Neuronal stem cell (in vitro differentiated cells): ENCODE measurements at regions not wholly inside any gene's neighbourhood (a gene's known extent, or its start where the extent isn't known, plus 50 kb on each side); places are given as distances from the start of the nearest gene placed in this dataset.
A peak's percentile ranks its signal among the peaks of the same experiment; 100 is the strongest.

Experiments
- DNase-seq: peaks from one replicate; pipeline ENCODE4 v3.0.0-alpha.2; 2013; ENCODE audit warnings: low spot score
- H2AFZ ChIP-seq: one replicate; pipeline ENCODE4 v1.6.1; 2013; ENCODE audit warnings: mild to moderate bottlenecking, low read length, inconsistent platforms
- H2AK5ac ChIP-seq: 2 replicates; pipeline ENCODE4 v1.6.1; 2013; ENCODE audit warnings: low read depth, mild to moderate bottlenecking, inconsistent platforms, low read length, moderate library complexity, mixed read lengths
- H2BK120ac ChIP-seq: 2 replicates; pipeline ENCODE4 v1.6.1; 2013; ENCODE audit warnings: low read depth, mild to moderate bottlenecking, inconsistent platforms, low read length, moderate library complexity, mixed read lengths
- H2BK12ac ChIP-seq: one replicate; pipeline ENCODE4 v1.6.1; 2013; ENCODE audit warnings: low read length, inconsistent platforms
- H2BK15ac ChIP-seq: 2 replicates; pipeline ENCODE4 v1.6.1; 2013; ENCODE audit warnings: mild to moderate bottlenecking, low read length, inconsistent platforms, mixed read lengths
- H2BK5ac ChIP-seq: one replicate; pipeline ENCODE4 v1.6.1; 2013; ENCODE audit warnings: inconsistent platforms, mild to moderate bottlenecking, low read length, moderate library complexity
- H3K14ac ChIP-seq: one replicate; pipeline ENCODE4 v1.6.1; 2013; ENCODE audit warnings: low read length, inconsistent platforms
- H3K18ac ChIP-seq: 2 replicates; pipeline ENCODE4 v1.6.1; 2013; ENCODE audit warnings: low read length, inconsistent platforms
- H3K23ac ChIP-seq: 2 replicates; pipeline ENCODE4 v1.6.1; 2013; ENCODE audit warnings: low read depth, mild to moderate bottlenecking, mixed read lengths, low read length, inconsistent platforms; ENCODE audit not compliant: poor library complexity
- H3K27ac ChIP-seq: replicated peaks from 3 replicates; pipeline ENCODE4 v1.5.1; 2013; ENCODE audit warnings: low read length, inconsistent platforms
- H3K27me3 ChIP-seq, 3 experiments: 2 replicates each; pipeline ENCODE4 v1.6.1; 2013; ENCODE audit warnings: low read length in 3 of 3, mild to moderate bottlenecking in 2 of 3, inconsistent platforms in 1 of 3, low read depth in 1 of 3, mixed read lengths in 1 of 3, moderate library complexity in 1 of 3; ENCODE audit not compliant: control insufficient read depth in 3 of 3, insufficient read depth in 3 of 3
- H3K36me3 ChIP-seq, 2 donors: replicated peaks in 1 of 2; 2 replicates each; pipeline ENCODE4 v1.6.1; 2013; ENCODE audit warnings: low read length in 2 of 2; ENCODE audit not compliant: control insufficient read depth in 2 of 2, insufficient read depth in 2 of 2
- H3K4ac ChIP-seq: 2 replicates; pipeline ENCODE4 v1.6.1; 2013; ENCODE audit warnings: inconsistent platforms, mild to moderate bottlenecking, low read length, moderate library complexity
- H3K4me1 ChIP-seq, 2 donors: 1 replicate in 1 of 2; 2 replicates in 1 of 2; pipeline ENCODE4 v1.6.1; 2013; ENCODE audit warnings: low read length in 2 of 2, low read depth in 1 of 2; ENCODE audit not compliant: control insufficient read depth in 2 of 2, insufficient read depth in 1 of 2
- H3K4me2 ChIP-seq: one replicate; pipeline ENCODE4 v1.6.1; 2013; ENCODE audit warnings: mild to moderate bottlenecking, low read length, inconsistent platforms; ENCODE audit not compliant: insufficient read depth, poor library complexity, severe bottlenecking
- H3K4me3 ChIP-seq, 2 donors: 2 replicates each; pipeline ENCODE4 v1.5.1; 2013; ENCODE audit warnings: low read length in 2 of 2, mild to moderate bottlenecking in 2 of 2, inconsistent platforms in 1 of 2, moderate library complexity in 1 of 2
- H3K79me1 ChIP-seq: one replicate; pipeline ENCODE4 v1.6.1; 2013; ENCODE audit warnings: low read depth, mild to moderate bottlenecking, inconsistent platforms, low read length, moderate library complexity
- H3K9ac ChIP-seq: one replicate; pipeline ENCODE4 v1.6.1; 2013; ENCODE audit warnings: mild to moderate bottlenecking, low read depth, low read length, inconsistent platforms; ENCODE audit not compliant: poor library complexity
- H3K9me3 ChIP-seq, 2 donors: replicated peaks in 1 of 2; 2 replicates each; pipeline versions ENCODE3 to v1.6.1; 2013; ENCODE audit warnings: low read length in 2 of 2, mild to moderate bottlenecking in 2 of 2, inconsistent platforms in 1 of 2, low read depth in 1 of 2, mixed read lengths in 1 of 2, moderate library complexity in 1 of 2; ENCODE audit not compliant: control insufficient read depth in 2 of 2, insufficient read depth in 1 of 2
- H4K8ac ChIP-seq: one replicate; pipeline ENCODE4 v1.6.1; 2013; ENCODE audit warnings: low read depth, mild to moderate bottlenecking, inconsistent platforms, low read length, moderate library complexity
- H4K91ac ChIP-seq: one replicate; pipeline ENCODE4 v1.6.1; 2013; ENCODE audit warnings: low read length, low read depth, mild to moderate bottlenecking, inconsistent platforms; ENCODE audit not compliant: poor library complexity
- WGBS, 2 donors: extraction: QIAGEN DNeasy Blood & Tissue Kit; methylation state at CpG; one replicate each; pipeline ENCODE4 v1.1.7; 2013; ENCODE audit warnings: missing lambda C conversion rate in 2 of 2, mixed read lengths in 1 of 2; ENCODE audit not compliant: insufficient read length in 2 of 2, insufficient replicate concordance in 1 of 2; ENCODE audit errors: extremely low coverage in 2 of 2; 5-methylcytosine and 5-hydroxymethylcytosine counted together

DNA sequence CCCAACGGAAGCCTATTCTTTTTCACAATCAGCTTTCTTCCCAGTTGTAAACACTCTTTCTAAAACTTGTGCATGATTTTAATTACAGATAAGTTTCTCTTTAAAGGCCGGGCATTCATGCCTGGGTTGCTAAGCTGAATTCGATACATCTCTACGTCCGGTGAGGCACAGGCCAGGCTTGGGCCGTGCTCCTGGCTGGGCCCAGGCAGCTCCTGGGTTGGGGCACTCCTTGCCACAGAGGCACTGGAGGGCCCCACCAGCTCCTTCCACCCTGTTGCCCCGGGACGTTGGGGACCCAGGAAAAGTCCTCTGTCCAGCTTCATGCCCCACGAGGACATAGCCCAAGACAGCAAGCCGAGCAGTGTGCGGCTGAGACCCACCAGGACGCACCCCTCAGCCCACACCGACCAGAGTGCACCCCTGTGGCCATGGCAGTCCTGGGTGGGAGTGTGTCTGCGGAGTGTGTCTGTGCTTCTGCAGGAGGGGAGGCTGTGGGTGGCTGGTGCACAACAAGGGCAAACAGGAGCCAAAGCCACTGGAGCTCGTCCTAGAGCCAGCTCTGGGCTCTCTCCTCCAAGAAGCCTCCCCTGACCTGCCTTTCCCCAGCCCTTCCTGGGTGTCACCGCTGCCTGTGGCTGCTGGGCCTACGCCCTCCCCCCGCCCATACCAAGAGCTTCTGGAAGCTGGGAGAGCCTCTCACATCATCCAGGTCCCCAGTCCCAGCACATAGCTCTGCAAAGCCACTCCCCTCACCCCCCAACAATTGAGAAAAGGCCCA is 128.0 kb upstream of the NKX1-1 start:
- H3K27me3 ChIP-seq: peaks cover 0 to 30% (median 4%) of the 10 kb centered on the region in 3 experiments
- H2BK12ac ChIP-seq: peak overlapping the region; percentile 82
- WGBS, 2 donors: no CpG with 5 or more reads among the region's 18 CpGs
- H4K91ac ChIP-seq: no peak overlapping the region
- DNase-seq: no peak
- peak overlapping the region; percentile 22 for H2BK5ac ChIP-seq
- H3K4me1 ChIP-seq: peaks cover 0 to 4% of the 10 kb centered on the region in 2 donors
- no peak overlapping the region for H2AFZ ChIP-seq
- H3K79me1 ChIP-seq: no peaks in the 10 kb centered on the region
- peak overlapping the region; percentile 63 for H3K9ac ChIP-seq
- peak overlapping the region; percentile 40 for H2AK5ac ChIP-seq
- no peak overlapping the region for H3K27ac ChIP-seq
- no peak overlapping the region for H3K4me3 ChIP-seq
- peak overlapping the region; percentile 80 for H3K23ac ChIP-seq
- H2BK120ac ChIP-seq: no peak overlapping the region
- peak overlapping the region; percentile 78 for H3K18ac ChIP-seq
- H3K36me3 ChIP-seq: no peaks in the 10 kb centered on the region
- H4K8ac ChIP-seq: peak overlapping the region; percentile 72
- H3K4ac ChIP-seq: no peak overlapping the region
- H3K14ac ChIP-seq: peak overlapping the region; percentile 71
- peaks cover 0 to 3% of the 10 kb centered on the region in 2 donors for H3K9me3 ChIP-seq
- H2BK15ac ChIP-seq: peak overlapping the region; percentile 21
- H3K4me2 ChIP-seq: no peak overlapping the region

- Histone ChIP-seq H3K4me1 (peaks cover 0 to 4% of the 10 kb centered on the region in 2 donors), H3K9ac (no peak overlapping the region), H4K8ac (no peak overlapping the region), H3K4ac (no peak overlapping the region), H2AK5ac (no peak overlapping the region), H3K27ac (no peak overlapping the region), H2AFZ (no peak overlapping the region), H3K4me2 (no peak overlapping the region), H3K4me3 (no peak overlapping the region), H3K23ac (peak overlapping the region; percentile 5), H3K14ac (peak overlapping the region; percentile 38), H3K18ac (peak overlapping the region; percentile 48), H3K27me3 (peaks cover 0 to 34% (median 5%) of the 10 kb centered on the region in 3 experiments), H2BK12ac (peak overlapping the region; percentile 41), H3K36me3 (no peaks in the 10 kb centered on the region), H2BK15ac (peak overlapping the region; percentile 7), H2BK5ac (no peak overlapping the region), H4K91ac (no peak overlapping the region), H3K79me1 (no peaks in the 10 kb centered on the region), H3K9me3 (peaks cover 0 to 3% of the 10 kb centered on the region in 2 donors), H2BK120ac (peak overlapping the region; percentile 31)
- DNase-seq: no peak
- WGBS, 2 donors: no CpG with 5 or more reads among the region's 36 CpGs
Observed at GRCh38 chr4:1533501-1534064, 127.3 kb upstream of the NKX1-1 start.

GRCh38 chr4:1532549-1533395 is 126.5 kb upstream of the NKX1-1 start:
- Histone ChIP-seq H4K8ac (no peak overlapping the region), H3K23ac (peak overlapping the region; percentile 65), H4K91ac (no peak overlapping the region), H3K27me3 (peaks cover 0 to 40% (median 6%) of the 10 kb centered on the region in 3 experiments), H3K14ac (peak overlapping the region; percentile 84), H2AK5ac (peak overlapping the region; percentile 56), H3K4me1 (peaks cover 0 to 4% of the 10 kb centered on the region in 2 donors), H3K4me3 (no peak overlapping the region), H2AFZ (no peak overlapping the region), H2BK5ac (no peak overlapping the region), H3K4me2 (no peak overlapping the region), H3K9ac (no peak overlapping the region), H3K4ac (no peak overlapping the region), H2BK120ac (peak overlapping the region; percentile 31), H3K9me3 (peaks cover 0 to 3% of the 10 kb centered on the region in 2 donors), H3K27ac (no peak overlapping the region), H3K18ac (peak overlapping the region; percentile 70), H3K36me3 (no peaks in the 10 kb centered on the region), H3K79me1 (no peaks in the 10 kb centered on the region), H2BK15ac (peak overlapping the region; percentile 75), H2BK12ac (peak overlapping the region; percentile 41)
- WGBS, 2 donors: no CpG with 5 or more reads among the region's 44 CpGs
- no peak for DNase-seq
